Breast epithelium (tissue), 3 donors: ENCODE measurements at regions not wholly inside any gene's neighbourhood (a gene's known extent, or its start where the extent isn't known, plus 50 kb on each side); places are given as distances from the start of the nearest gene placed in this dataset.

Experiments
- POLR2A ChIP-seq: fragments of 450-650 bp; IDR thresholded peaks from one replicate; pipeline ENCODE4 v1.6.1; 2016; ENCODE audit warnings: antibody characterized with exemption, mild to moderate bottlenecking, moderate library complexity
- TF ChIP-seq, protein P1 (sequence below), 3 donors: fragments of 450-650 bp; IDR thresholded peaks; one replicate each; pipeline ENCODE4 v1.5.1; 2016 to 2017; ENCODE audit warnings: antibody characterized with exemption in 3 of 3, mild to moderate bottlenecking in 3 of 3, moderate library complexity in 3 of 3

DNA sequence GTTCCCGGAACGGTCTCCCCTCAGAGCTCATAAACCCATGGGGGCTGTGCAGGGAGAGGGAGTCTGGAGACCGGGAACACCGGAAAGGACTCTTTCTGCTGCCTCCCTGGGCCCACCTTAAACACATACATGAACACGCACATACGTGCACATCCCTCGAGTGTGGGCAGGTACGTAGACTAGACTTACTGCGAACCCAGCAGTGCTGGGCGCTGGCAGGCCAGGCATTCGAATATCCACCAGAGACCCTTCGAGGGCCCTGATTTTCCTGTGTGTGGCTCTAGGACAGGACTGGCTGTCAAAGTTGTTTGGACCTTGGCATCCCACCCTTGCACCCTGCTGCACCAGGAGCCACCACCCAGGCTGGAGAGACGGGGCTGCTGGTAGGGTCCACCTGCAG, 102.7 kb downstream of the PLXNA1 start:
- TF ChIP-seq, protein P1, sequence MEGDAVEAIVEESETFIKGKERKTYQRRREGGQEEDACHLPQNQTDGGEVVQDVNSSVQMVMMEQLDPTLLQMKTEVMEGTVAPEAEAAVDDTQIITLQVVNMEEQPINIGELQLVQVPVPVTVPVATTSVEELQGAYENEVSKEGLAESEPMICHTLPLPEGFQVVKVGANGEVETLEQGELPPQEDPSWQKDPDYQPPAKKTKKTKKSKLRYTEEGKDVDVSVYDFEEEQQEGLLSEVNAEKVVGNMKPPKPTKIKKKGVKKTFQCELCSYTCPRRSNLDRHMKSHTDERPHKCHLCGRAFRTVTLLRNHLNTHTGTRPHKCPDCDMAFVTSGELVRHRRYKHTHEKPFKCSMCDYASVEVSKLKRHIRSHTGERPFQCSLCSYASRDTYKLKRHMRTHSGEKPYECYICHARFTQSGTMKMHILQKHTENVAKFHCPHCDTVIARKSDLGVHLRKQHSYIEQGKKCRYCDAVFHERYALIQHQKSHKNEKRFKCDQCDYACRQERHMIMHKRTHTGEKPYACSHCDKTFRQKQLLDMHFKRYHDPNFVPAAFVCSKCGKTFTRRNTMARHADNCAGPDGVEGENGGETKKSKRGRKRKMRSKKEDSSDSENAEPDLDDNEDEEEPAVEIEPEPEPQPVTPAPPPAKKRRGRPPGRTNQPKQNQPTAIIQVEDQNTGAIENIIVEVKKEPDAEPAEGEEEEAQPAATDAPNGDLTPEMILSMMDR (IDR thresholded peaks at IDR 0.05) = no peak
- TF ChIP-seq POLR2A = no peak
